Fibroblast of skin of right biceps (primary cell): ENCODE measurements at regions not wholly inside any gene's neighbourhood (a gene's known extent, or its start where the extent isn't known, plus 50 kb on each side); places are given as distances from the start of the nearest gene placed in this dataset.

Source experiments
- DNase-seq: peaks from one replicate; pipeline ENCODE4 v3.0.0-alpha.2; 2013

- DNase-seq: no peak
Observed at GRCh38 chr5:56479696-56480077, 246.6 kb upstream of the ANKRD55 start.

- no peak for DNase-seq
Observed at GRCh38 chr5:56479126-56479525, 246.0 kb upstream of the ANKRD55 start.

- DNase-seq: no peak
Observed at GRCh38 chr5:56478062-56478461, 244.9 kb upstream of the ANKRD55 start.

- no peak for DNase-seq
Observed at GRCh38 chr5:56476487-56476856, 243.3 kb upstream of the ANKRD55 start.

GRCh38 chr5:56475689-56476486 lies 242.8 kb upstream of the ANKRD55 start:
- DNase-seq: peak; percentile 17

- no peak for DNase-seq
Observed at GRCh38 chr5:56471707-56472106, 238.6 kb upstream of the ANKRD55 start.

- DNase-seq: no peak
Observed at GRCh38 chr5:56470007-56470406, 236.9 kb upstream of the ANKRD55 start.

GRCh38 chr5:56468277-56468676 lies 235.1 kb upstream of the ANKRD55 start:
- no peak for DNase-seq

GRCh38 chr5:56467176-56467717 lies 234.1 kb upstream of the ANKRD55 start:
- DNase-seq: no peak

- peak; percentile 23 for DNase-seq
Observed at GRCh38 chr5:56466136-56466816, 233.1 kb upstream of the ANKRD55 start.

GRCh38 chr5:56465769-56466135 lies 232.6 kb upstream of the ANKRD55 start:
- DNase-seq: peak; percentile 84

- DNase-seq: no peak
Observed at GRCh38 chr5:56464935-56465768, 232.0 kb upstream of the ANKRD55 start.

GRCh38 chr5:56463944-56464571 lies 230.9 kb upstream of the ANKRD55 start:
- no peak for DNase-seq

GRCh38 chr5:56461584-56461983 lies 228.5 kb upstream of the ANKRD55 start:
- no peak for DNase-seq

GRCh38 chr5:56460681-56461191 lies 227.6 kb upstream of the ANKRD55 start:
- DNase-seq: no peak

- no peak for DNase-seq
Observed at GRCh38 chr5:56460195-56460546, 227.0 kb upstream of the ANKRD55 start.

- DNase-seq: no peak
Observed at GRCh38 chr5:56459394-56460194, 226.5 kb upstream of the ANKRD55 start.

- peak; percentile 85 for DNase-seq
Observed at GRCh38 chr5:56457887-56458812, 225.0 kb upstream of the ANKRD55 start.

GRCh38 chr5:56456002-56456401 lies 222.9 kb upstream of the ANKRD55 start:
- DNase-seq: peak; percentile 46

GRCh38 chr5:56455417-56455816 lies 222.3 kb upstream of the ANKRD55 start:
- DNase-seq: no peak
